OCI-LY3 (cell line): ENCODE measurements at regions not wholly inside any gene's neighbourhood (a gene's known extent, or its start where the extent isn't known, plus 50 kb on each side); places are given as distances from the start of the nearest gene placed in this dataset.

Experiments used
- EZH2phosphoT487 ChIP-seq: fragments of 200-600 bp; shearing (Covaris generic); IDR thresholded peaks from 2 replicates; pipeline ENCODE4 v1.6.1; 2018; ENCODE audit warnings: antibody characterized with exemption, mixed run types, low read depth
- TF ChIP-seq, protein P1 (sequence below): fragments of 200-600, 300-600 bp; sonication (generic); IDR thresholded peaks from 2 replicates; pipeline ENCODE4 v1.5.1; 2014; ENCODE audit warnings: antibody characterized with exemption, low read length, low read depth

GRCh38 chr2:55101466-55101865 is 51.2 kb upstream of the RTN4 start:
- TF ChIP-seq, protein P1, sequence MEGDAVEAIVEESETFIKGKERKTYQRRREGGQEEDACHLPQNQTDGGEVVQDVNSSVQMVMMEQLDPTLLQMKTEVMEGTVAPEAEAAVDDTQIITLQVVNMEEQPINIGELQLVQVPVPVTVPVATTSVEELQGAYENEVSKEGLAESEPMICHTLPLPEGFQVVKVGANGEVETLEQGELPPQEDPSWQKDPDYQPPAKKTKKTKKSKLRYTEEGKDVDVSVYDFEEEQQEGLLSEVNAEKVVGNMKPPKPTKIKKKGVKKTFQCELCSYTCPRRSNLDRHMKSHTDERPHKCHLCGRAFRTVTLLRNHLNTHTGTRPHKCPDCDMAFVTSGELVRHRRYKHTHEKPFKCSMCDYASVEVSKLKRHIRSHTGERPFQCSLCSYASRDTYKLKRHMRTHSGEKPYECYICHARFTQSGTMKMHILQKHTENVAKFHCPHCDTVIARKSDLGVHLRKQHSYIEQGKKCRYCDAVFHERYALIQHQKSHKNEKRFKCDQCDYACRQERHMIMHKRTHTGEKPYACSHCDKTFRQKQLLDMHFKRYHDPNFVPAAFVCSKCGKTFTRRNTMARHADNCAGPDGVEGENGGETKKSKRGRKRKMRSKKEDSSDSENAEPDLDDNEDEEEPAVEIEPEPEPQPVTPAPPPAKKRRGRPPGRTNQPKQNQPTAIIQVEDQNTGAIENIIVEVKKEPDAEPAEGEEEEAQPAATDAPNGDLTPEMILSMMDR, result no peak
- TF ChIP-seq EZH2phosphoT487, result no peak
